ENCODE measurements at regions not wholly inside any gene's neighbourhood (a gene's known extent, or its start where the extent isn't known, plus 50 kb on each side); places are given as distances from the start of the nearest gene placed in this dataset.

GRCh38 chr16:80171199-80171598, 369.6 kb upstream of the DYNLRB2 start:
- TF ChIP-seq RARB (CRISPR knock-in tag; IDR thresholded peaks at IDR 0.05) (no peak), CSRNP3 (CRISPR knock-in tag; IDR thresholded peaks at IDR 0.05) (no peak), ARNTL (CRISPR knock-in tag; IDR thresholded peaks at IDR 0.05; ENCODE audit: borderline replicate concordance, low read depth) (no peak), ZFP3 (CRISPR knock-in tag; IDR thresholded peaks at IDR 0.05) (no peak), TSHZ2 (CRISPR knock-in tag; IDR thresholded peaks at IDR 0.05) (no peak), CREB5 (CRISPR knock-in tag; IDR thresholded peaks at IDR 0.05; ENCODE audit: low read depth) (no peak), GLIS3 (CRISPR knock-in tag; IDR thresholded peaks at IDR 0.05) (no peak)
